ENCODE measurements at regions not wholly inside any gene's neighbourhood (a gene's known extent, or its start where the extent isn't known, plus 50 kb on each side); places are given as distances from the start of the nearest gene placed in this dataset.

DNA sequence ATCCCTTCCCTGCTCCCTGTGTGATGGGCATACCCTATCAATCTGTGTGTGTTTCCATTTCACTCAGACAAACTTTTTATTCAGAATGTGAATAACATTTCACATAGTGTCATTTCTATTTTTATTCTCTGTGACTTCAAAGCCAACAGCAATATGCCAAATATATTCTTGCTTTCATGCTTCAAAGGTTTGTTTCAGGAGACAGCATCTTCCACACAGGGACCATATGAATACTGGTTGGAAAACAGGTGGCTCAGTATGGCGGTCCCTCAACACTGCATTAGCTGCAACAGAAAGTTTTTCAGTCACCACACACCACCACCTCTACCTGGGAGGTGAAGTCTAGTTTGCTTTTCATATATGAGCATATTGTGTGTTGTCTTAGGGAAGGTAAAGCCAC, 111.0 kb upstream of the PTPN3 start:
- H3K4me3 Mint-ChIP-seq: no peak overlapping the region
- Histone ChIP-seq H3K4me3 (ENCODE audit: low read length) (no peak overlapping the region), H3K36me3 (ENCODE audit: insufficient read depth, low read length) (no peaks in the 10 kb centered on the region), H3K9me3 (ENCODE audit: control insufficient read depth in 1 of 2, insufficient read depth in 1 of 2, low read length in 2 of 2) (no peaks in the 10 kb centered on the region), H3K4me1 (ENCODE audit: insufficient read depth, low read length) (no peaks in the 10 kb centered on the region), H3K27ac (ENCODE audit: low read depth in 1 of 2, low read length in 2 of 2) (no peak overlapping the region), H3K27me3 (ENCODE audit: control insufficient read depth in 1 of 2, insufficient read depth in 2 of 2, low read length in 2 of 2) (no peaks in the 10 kb centered on the region)
- DNase-seq (no peak), ATAC-seq (ENCODE audit: poor library complexity) (no peak)
- H3K27ac Mint-ChIP-seq: no peak overlapping the region
- no peaks in the 10 kb centered on the region for H3K4me1 Mint-ChIP-seq (ENCODE audit: low read depth)
- POLR2A ChIA-PET: no interaction called here
- TF ChIP-seq, protein P1, sequence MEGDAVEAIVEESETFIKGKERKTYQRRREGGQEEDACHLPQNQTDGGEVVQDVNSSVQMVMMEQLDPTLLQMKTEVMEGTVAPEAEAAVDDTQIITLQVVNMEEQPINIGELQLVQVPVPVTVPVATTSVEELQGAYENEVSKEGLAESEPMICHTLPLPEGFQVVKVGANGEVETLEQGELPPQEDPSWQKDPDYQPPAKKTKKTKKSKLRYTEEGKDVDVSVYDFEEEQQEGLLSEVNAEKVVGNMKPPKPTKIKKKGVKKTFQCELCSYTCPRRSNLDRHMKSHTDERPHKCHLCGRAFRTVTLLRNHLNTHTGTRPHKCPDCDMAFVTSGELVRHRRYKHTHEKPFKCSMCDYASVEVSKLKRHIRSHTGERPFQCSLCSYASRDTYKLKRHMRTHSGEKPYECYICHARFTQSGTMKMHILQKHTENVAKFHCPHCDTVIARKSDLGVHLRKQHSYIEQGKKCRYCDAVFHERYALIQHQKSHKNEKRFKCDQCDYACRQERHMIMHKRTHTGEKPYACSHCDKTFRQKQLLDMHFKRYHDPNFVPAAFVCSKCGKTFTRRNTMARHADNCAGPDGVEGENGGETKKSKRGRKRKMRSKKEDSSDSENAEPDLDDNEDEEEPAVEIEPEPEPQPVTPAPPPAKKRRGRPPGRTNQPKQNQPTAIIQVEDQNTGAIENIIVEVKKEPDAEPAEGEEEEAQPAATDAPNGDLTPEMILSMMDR (IDR thresholded peaks at IDR 0.05): no peak
- intact Hi-C loops (cut with DNase I, micrococcal nuclease): no loop called here
- no peaks in the 10 kb centered on the region for H3K36me3 Mint-ChIP-seq (ENCODE audit: low read depth)
- H3K27me3 Mint-ChIP-seq: peaks cover 16% of the 10 kb centered on the region
- H3K9me3 Mint-ChIP-seq: no peaks in the 10 kb centered on the region
- CTCF ChIA-PET: no interaction called here

DNA sequence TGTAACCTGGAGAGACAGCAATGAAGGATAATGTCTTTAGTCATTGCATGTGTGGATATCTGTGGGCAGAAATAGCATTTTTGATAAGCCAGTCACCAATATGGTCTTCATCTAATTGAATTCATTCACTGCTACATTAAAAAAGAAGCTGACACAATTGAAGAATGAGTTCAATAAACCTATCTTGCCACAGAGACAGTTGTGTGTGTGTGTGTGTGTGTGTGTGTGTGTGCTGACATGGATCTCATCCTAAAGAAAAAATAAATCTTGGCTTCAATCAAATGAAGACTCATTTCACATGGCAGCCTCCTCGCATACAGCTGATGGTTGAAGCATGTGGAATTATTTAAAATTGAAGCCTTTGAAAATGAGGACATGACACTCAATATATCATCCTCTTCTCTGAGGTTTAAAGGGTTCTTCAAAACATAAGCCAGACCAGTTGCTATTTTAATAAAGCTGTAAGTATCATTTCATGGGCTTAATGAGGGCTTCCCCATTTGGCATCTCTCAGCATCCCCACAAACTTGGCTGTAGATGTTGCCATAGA, 118.5 kb upstream of the PTPN3 start:
- POLR2A ChIA-PET: no interaction called here
- CTCF ChIA-PET: no interaction called here

GRCh38 chr9:109619310-109619709, 121.2 kb upstream of the PTPN3 start:
- no peaks in the 10 kb centered on the region for H3K27me3 ChIP-seq (ENCODE audit: control insufficient read depth in 1 of 2, insufficient read depth in 2 of 2, low read length in 2 of 2)
- Mint-ChIP-seq H3K27me3 (peaks cover 35% of the 10 kb centered on the region), H3K4me1 (ENCODE audit: low read depth) (no peaks in the 10 kb centered on the region), H3K27ac (no peak overlapping the region), H3K9me3 (peaks cover 11% of the 10 kb centered on the region), H3K36me3 (ENCODE audit: low read depth) (no peaks in the 10 kb centered on the region), H3K4me3 (no peak overlapping the region)
- TF ChIP-seq, protein P1 (IDR thresholded peaks at IDR 0.05): no peak
- POLR2A ChIA-PET: no interaction called here
- H3K4me1 ChIP-seq (ENCODE audit: insufficient read depth, low read length): no peaks in the 10 kb centered on the region
- ATAC-seq (ENCODE audit: poor library complexity): no peak
- no peaks in the 10 kb centered on the region for H3K36me3 ChIP-seq (ENCODE audit: insufficient read depth, low read length)
- CTCF ChIA-PET: no interaction called here
- no peak overlapping the region for H3K4me3 ChIP-seq (ENCODE audit: low read length)
- intact Hi-C loops (cut with DNase I, micrococcal nuclease): no loop called here
- no peak for DNase-seq
- no peaks in the 10 kb centered on the region for H3K9me3 ChIP-seq (ENCODE audit: control insufficient read depth in 1 of 2, insufficient read depth in 1 of 2, low read length in 2 of 2)
- no peak overlapping the region for H3K27ac ChIP-seq (ENCODE audit: low read depth in 1 of 2, low read length in 2 of 2)

More for the DNA sequence above, 118.5 kb upstream of the PTPN3 start:
- TF ChIP-seq, protein P1 (IDR thresholded peaks at IDR 0.05): no peak
- Histone ChIP-seq H3K36me3 (ENCODE audit: insufficient read depth, low read length) (no peaks in the 10 kb centered on the region), H3K27ac (ENCODE audit: low read depth in 1 of 2, low read length in 2 of 2) (no peak overlapping the region), H3K4me3 (ENCODE audit: low read length) (no peak overlapping the region), H3K27me3 (ENCODE audit: control insufficient read depth in 1 of 2, insufficient read depth in 2 of 2, low read length in 2 of 2) (no peaks in the 10 kb centered on the region), H3K9me3 (ENCODE audit: control insufficient read depth in 1 of 2, insufficient read depth in 1 of 2, low read length in 2 of 2) (no peaks in the 10 kb centered on the region), H3K4me1 (ENCODE audit: insufficient read depth, low read length) (no peaks in the 10 kb centered on the region)
- no peak for DNase-seq
- peaks cover 8% of the 10 kb centered on the region for H3K9me3 Mint-ChIP-seq
- H3K4me1 Mint-ChIP-seq (ENCODE audit: low read depth): no peaks in the 10 kb centered on the region
- no peak overlapping the region for H3K4me3 Mint-ChIP-seq
- peaks cover 37% of the 10 kb centered on the region for H3K27me3 Mint-ChIP-seq
- ATAC-seq (ENCODE audit: poor library complexity): no peak
- H3K27ac Mint-ChIP-seq: no peak overlapping the region
- intact Hi-C loops (cut with DNase I, micrococcal nuclease): no loop called here
- no peaks in the 10 kb centered on the region for H3K36me3 Mint-ChIP-seq (ENCODE audit: low read depth)
